ENCODE measurements at regions not wholly inside any gene's neighbourhood (a gene's known extent, or its start where the extent isn't known, plus 50 kb on each side); places are given as distances from the start of the nearest gene placed in this dataset.
"Not testable (repeated sequence)": the region's sequence is repeated elsewhere in the genome, so short reads cannot be mapped to it uniquely, and the experiment has no call there.

- DNase-seq (no peak), ATAC-seq (no peak)
- Histone ChIP-seq H3K36me3 (no peaks in the 10 kb centered on the region), H3K9me3 (peaks cover 3% of the 10 kb centered on the region), H3K4me1 (no peaks in the 10 kb centered on the region), H3K27ac (no peak overlapping the region), H3K4me3 (no peak overlapping the region), H3K27me3 (ENCODE audit: low read depth) (no peaks in the 10 kb centered on the region)
- no peak for TF ChIP-seq CTCF (IDR thresholded peaks at IDR 0.05)
- intact Hi-C loops (cut with DNase I): no loop called here
Observed at GRCh38 chr4:84110040-84110439, 389.1 kb downstream of the NKX6-1 start.

GRCh38 chr4:84101653-84102625, 397.2 kb downstream of the NKX6-1 start:
- H3K4me1 ChIP-seq; H3K27ac ChIP-seq; H3K27me3 ChIP-seq (ENCODE audit: low read depth); H3K4me3 ChIP-seq; ATAC-seq; intact Hi-C loops (cut with DNase I); DNase-seq; H3K9me3 ChIP-seq; H3K36me3 ChIP-seq: not testable (repeated sequence)

GRCh38 chr4:84100071-84100470, 399.0 kb downstream of the NKX6-1 start:
- TF ChIP-seq CTCF (IDR thresholded peaks at IDR 0.05): no peak
- intact Hi-C loops (cut with DNase I): no loop called here
- H3K4me1 ChIP-seq: no peaks in the 10 kb centered on the region

GRCh38 chr4:84099599-84099998, 399.5 kb downstream of the NKX6-1 start:
- TF ChIP-seq CTCF (IDR thresholded peaks at IDR 0.05): no peak
- DNase-seq (no peak), ATAC-seq (no peak)
- H3K36me3 ChIP-seq: no peaks in the 10 kb centered on the region
- H3K27me3 ChIP-seq (ENCODE audit: low read depth): no peaks in the 10 kb centered on the region
- H3K4me1 ChIP-seq: no peaks in the 10 kb centered on the region
- H3K4me3 ChIP-seq: no peak overlapping the region
- H3K9me3 ChIP-seq: no peaks in the 10 kb centered on the region
- H3K27ac ChIP-seq: no peak overlapping the region
- intact Hi-C loops (cut with DNase I): no loop called here

More at GRCh38 chr4:84100071-84100470, 399.0 kb downstream of the NKX6-1 start:
- Histone ChIP-seq H3K4me3 (no peak overlapping the region), H3K27ac (no peak overlapping the region), H3K9me3 (no peaks in the 10 kb centered on the region), H3K36me3 (no peaks in the 10 kb centered on the region), H3K27me3 (ENCODE audit: low read depth) (no peaks in the 10 kb centered on the region)
- ATAC-seq: no peak
- DNase-seq: no peak

GRCh38 chr4:84091266-84091665, 407.8 kb downstream of the NKX6-1 start:
- ATAC-seq: no peak
- no peak overlapping the region for H3K27ac ChIP-seq
- intact Hi-C loops (cut with DNase I): no loop called here
- no peak overlapping the region for H3K4me3 ChIP-seq
- DNase-seq: no peak
- H3K27me3 ChIP-seq (ENCODE audit: low read depth): no peaks in the 10 kb centered on the region
- TF ChIP-seq CTCF (IDR thresholded peaks at IDR 0.05): no peak
- H3K4me1 ChIP-seq: no peaks in the 10 kb centered on the region
- H3K9me3 ChIP-seq: no peaks in the 10 kb centered on the region
- H3K36me3 ChIP-seq: no peaks in the 10 kb centered on the region
